Astrocyte (in vitro differentiated cells and primary cell): ENCODE measurements at regions not wholly inside any gene's neighbourhood (a gene's known extent, or its start where the extent isn't known, plus 50 kb on each side); places are given as distances from the start of the nearest gene placed in this dataset.
"Not testable (repeated sequence)": the region's sequence is repeated elsewhere in the genome, so short reads cannot be mapped to it uniquely, and the experiment has no call there.

Experiments used
- DNase-seq: peaks from one replicate; pipeline ENCODE4 v3.0.0-alpha.2; 2010; ENCODE audit warnings: low read depth
- FAIRE-seq: peaks from 2 replicates; lab custom pipeline; 2011; peaks lifted over from hg19 to GRCh38; lab: Jason Lieb, UNC
- H2AFZ ChIP-seq: 2 replicates; pipeline ENCODE4 v1.6.0; 2012; ENCODE audit warnings: low read depth, low read length, inconsistent platforms
- H3K27ac ChIP-seq: 2 replicates; pipeline ENCODE4 v1.5.1; 2011; ENCODE audit warnings: low read depth, low read length, inconsistent platforms
- H3K27me3 ChIP-seq: 2 replicates; pipeline ENCODE4 v1.6.0; 2011; ENCODE audit warnings: low read length, inconsistent platforms; ENCODE audit not compliant: insufficient read depth
- H3K36me3 ChIP-seq: 2 replicates; pipeline ENCODE4 v1.5.1; 2011; ENCODE audit warnings: low read length, inconsistent platforms; ENCODE audit not compliant: insufficient read depth
- H3K4me1 ChIP-seq: 2 replicates; pipeline ENCODE4 v1.5.1; 2011; ENCODE audit warnings: low read length, inconsistent platforms; ENCODE audit not compliant: insufficient read depth
- H3K4me2 ChIP-seq: 2 replicates; pipeline ENCODE4 v1.6.0; 2012; ENCODE audit warnings: low read length, inconsistent platforms
- H3K4me3 ChIP-seq: 2 replicates; pipeline ENCODE4 v1.5.1; 2011; ENCODE audit warnings: low read depth, mild to moderate bottlenecking, low read length, inconsistent platforms; ENCODE audit not compliant: insufficient read depth
- H3K79me2 ChIP-seq: 2 replicates; pipeline ENCODE4 v1.6.0; 2012; ENCODE audit warnings: mild to moderate bottlenecking, low read length, inconsistent platforms; ENCODE audit not compliant: insufficient read depth
- H3K9ac ChIP-seq: 2 replicates; pipeline ENCODE4 v1.6.0; 2012; ENCODE audit warnings: mild to moderate bottlenecking, low read length, inconsistent platforms
- H3K9me3 ChIP-seq: 2 replicates; pipeline ENCODE4 v1.5.1; 2012; ENCODE audit warnings: low read depth, mild to moderate bottlenecking, low read length, inconsistent platforms; ENCODE audit not compliant: insufficient read depth
- H4K20me1 ChIP-seq: 2 replicates; pipeline ENCODE4 v1.6.0; 2012; ENCODE audit warnings: low read length, inconsistent platforms; ENCODE audit not compliant: insufficient read depth
- H3K27ac Mint-ChIP-seq: one replicate; pipeline ENCODE4 v1.8.0; 2021; ENCODE audit warnings: mild to moderate bottlenecking, mixed read lengths; ENCODE audit not compliant: unreplicated experiment
- H3K27me3 Mint-ChIP-seq: one replicate; pipeline ENCODE4 v1.8.0; 2021; ENCODE audit warnings: low read depth, mixed read lengths; ENCODE audit not compliant: unreplicated experiment
- H3K36me3 Mint-ChIP-seq: one replicate; pipeline ENCODE4 v1.8.0; 2021; ENCODE audit warnings: low read depth, mixed read lengths; ENCODE audit not compliant: unreplicated experiment
- H3K4me1 Mint-ChIP-seq: one replicate; pipeline ENCODE4 v1.8.0; 2021; ENCODE audit warnings: low read depth, mixed read lengths; ENCODE audit not compliant: unreplicated experiment
- H3K4me3 Mint-ChIP-seq: one replicate; pipeline ENCODE4 v1.8.0; 2021; ENCODE audit warnings: mild to moderate bottlenecking, moderate library complexity, mixed read lengths; ENCODE audit not compliant: unreplicated experiment
- H3K9me3 Mint-ChIP-seq: one replicate; pipeline ENCODE4 v1.8.0; 2021; ENCODE audit warnings: mild to moderate bottlenecking, mixed read lengths; ENCODE audit not compliant: unreplicated experiment
- CTCF ChIP-seq: IDR thresholded peaks from 2 replicates; pipeline ENCODE4 v1.5.1; 2011; ENCODE audit warnings: low read depth, mild to moderate bottlenecking, inconsistent platforms, low read length, moderate library complexity; ENCODE audit not compliant: insufficient read depth
- EZH2 ChIP-seq: IDR thresholded peaks from 2 replicates; pipeline ENCODE4 v1.6.1; 2012; ENCODE audit warnings: mild to moderate bottlenecking, low read length, inconsistent platforms; ENCODE audit not compliant: insufficient read depth

GRCh38 chr20:55086421-55086820, 611.0 kb downstream of the DOK5 start:
- no peak overlapping the region for H3K4me2 ChIP-seq
- H3K4me3 Mint-ChIP-seq: no peak overlapping the region
- H3K4me1 Mint-ChIP-seq: no peaks in the 10 kb centered on the region
- FAIRE-seq (no peak), DNase-seq (no peak)
- H3K4me1 ChIP-seq: no peaks in the 10 kb centered on the region
- H3K9ac ChIP-seq: no peak overlapping the region
- H3K9me3 Mint-ChIP-seq: no peaks in the 10 kb centered on the region
- H3K27ac ChIP-seq: no peak overlapping the region
- TF ChIP-seq CTCF (no peak), EZH2 (no peak)
- H3K27me3 Mint-ChIP-seq: no peaks in the 10 kb centered on the region
- no peaks in the 10 kb centered on the region for H3K79me2 ChIP-seq
- H3K27ac Mint-ChIP-seq: no peak overlapping the region
- no peaks in the 10 kb centered on the region for H3K9me3 ChIP-seq
- no peaks in the 10 kb centered on the region for H4K20me1 ChIP-seq
- no peaks in the 10 kb centered on the region for H3K36me3 ChIP-seq
- no peaks in the 10 kb centered on the region for H3K27me3 ChIP-seq
- no peaks in the 10 kb centered on the region for H3K36me3 Mint-ChIP-seq
- no peak overlapping the region for H3K4me3 ChIP-seq
- no peak overlapping the region for H2AFZ ChIP-seq

GRCh38 chr20:55079917-55080316, 604.5 kb downstream of the DOK5 start:
- Mint-ChIP-seq H3K9me3 (peaks cover 2% of the 10 kb centered on the region), H3K4me3 (no peak overlapping the region), H3K36me3 (no peaks in the 10 kb centered on the region), H3K27me3 (no peaks in the 10 kb centered on the region), H3K27ac (no peak overlapping the region), H3K4me1 (no peaks in the 10 kb centered on the region)
- H3K36me3 ChIP-seq: no peaks in the 10 kb centered on the region
- FAIRE-seq (no peak), DNase-seq (no peak)
- H3K4me2 ChIP-seq: no peak overlapping the region
- H3K9ac ChIP-seq: no peak overlapping the region
- no peaks in the 10 kb centered on the region for H3K27me3 ChIP-seq
- no peak overlapping the region for H2AFZ ChIP-seq
- no peak overlapping the region for H3K4me3 ChIP-seq
- no peaks in the 10 kb centered on the region for H3K9me3 ChIP-seq
- TF ChIP-seq EZH2 (no peak), CTCF (no peak)
- no peak overlapping the region for H3K27ac ChIP-seq
- H4K20me1 ChIP-seq: no peaks in the 10 kb centered on the region
- H3K4me1 ChIP-seq: no peaks in the 10 kb centered on the region
- no peaks in the 10 kb centered on the region for H3K79me2 ChIP-seq

DNA sequence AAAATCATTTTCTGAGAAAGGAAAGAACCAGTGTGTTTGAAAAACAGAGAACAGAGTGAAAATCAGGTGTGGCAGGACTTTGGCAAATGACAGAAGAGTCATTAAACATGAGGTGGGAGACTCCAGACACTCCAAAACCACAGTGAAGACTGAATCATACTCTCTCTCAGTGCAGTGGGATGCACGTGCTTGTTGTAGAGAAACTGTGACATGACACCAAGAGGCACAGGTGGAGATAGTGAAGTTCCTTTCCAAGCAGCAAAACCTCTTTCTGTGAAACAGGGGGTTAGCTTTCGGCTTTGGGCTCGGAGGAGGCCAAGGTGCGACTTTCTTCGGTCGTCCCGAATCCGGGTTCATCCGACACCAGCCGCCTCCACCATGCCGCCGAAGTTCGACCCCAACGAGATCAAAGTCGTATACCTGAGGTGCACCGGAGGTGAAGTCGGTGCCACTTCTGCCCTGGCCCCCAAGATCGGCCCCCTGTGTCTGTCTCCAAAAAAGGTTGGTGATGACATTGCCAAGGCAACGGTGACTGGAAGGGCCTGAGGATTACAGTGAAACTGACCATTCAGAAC, 599.0 kb downstream of the DOK5 start:
- not testable (repeated sequence) for H3K4me3 Mint-ChIP-seq, H3K27me3 ChIP-seq, DNase-seq, H3K79me2 ChIP-seq, H3K4me1 Mint-ChIP-seq, H2AFZ ChIP-seq, H3K4me3 ChIP-seq, H3K4me2 ChIP-seq, H3K27ac Mint-ChIP-seq, H4K20me1 ChIP-seq, H3K9ac ChIP-seq, H3K36me3 ChIP-seq, H3K36me3 Mint-ChIP-seq, FAIRE-seq, H3K9me3 ChIP-seq, H3K4me1 ChIP-seq, H3K27me3 Mint-ChIP-seq, H3K9me3 Mint-ChIP-seq, H3K27ac ChIP-seq
